T-helper 2 cell treated with Interferon-gamma antibody and Interleukin-4, amounts not matched to agents 5 μg/mL and 100 μg/mL, for 36 hours (primary cell): ENCODE measurements at regions not wholly inside any gene's neighbourhood (a gene's known extent, or its start where the extent isn't known, plus 50 kb on each side); places are given as distances from the start of the nearest gene placed in this dataset.

ENCODE experiments used
- DNase-seq: peaks from one replicate; pipeline ENCODE4 v3.0.0; 2021; ENCODE audit warnings: low spot score
- H3K27ac Mint-ChIP-seq: one replicate; pipeline ENCODE4 v1.8.0; 2021; ENCODE audit warnings: mild to moderate bottlenecking, mixed read lengths
- H3K27me3 Mint-ChIP-seq: one replicate; pipeline ENCODE4 v1.8.0; 2021; ENCODE audit warnings: low read depth, mixed read lengths
- H3K36me3 Mint-ChIP-seq: one replicate; pipeline ENCODE4 v1.8.0; 2021; ENCODE audit warnings: low read depth, mixed read lengths
- H3K4me1 Mint-ChIP-seq: one replicate; pipeline ENCODE4 v1.8.0; 2021; ENCODE audit warnings: low read depth, mixed read lengths
- H3K4me3 Mint-ChIP-seq: one replicate; pipeline ENCODE4 v1.8.0; 2022; ENCODE audit warnings: mild to moderate bottlenecking, moderate library complexity, mixed read lengths
- H3K9me3 Mint-ChIP-seq: one replicate; pipeline ENCODE4 v1.8.0; 2021; ENCODE audit warnings: mixed read lengths

GRCh38 chr7:11956991-11957390 is 125.0 kb upstream of the THSD7A start:
- Mint-ChIP-seq H3K4me1 (no peaks in the 10 kb centered on the region), H3K27me3 (no peaks in the 10 kb centered on the region), H3K9me3 (no peaks in the 10 kb centered on the region), H3K27ac (no peak overlapping the region), H3K36me3 (no peaks in the 10 kb centered on the region), H3K4me3 (no peak overlapping the region)
- DNase-seq: no peak

- no peak for DNase-seq
- H3K36me3 Mint-ChIP-seq: no peaks in the 10 kb centered on the region
- H3K27me3 Mint-ChIP-seq: no peaks in the 10 kb centered on the region
- no peak overlapping the region for H3K4me3 Mint-ChIP-seq
- H3K27ac Mint-ChIP-seq: no peak overlapping the region
- no peaks in the 10 kb centered on the region for H3K4me1 Mint-ChIP-seq
- no peaks in the 10 kb centered on the region for H3K9me3 Mint-ChIP-seq
Measured at GRCh38 chr7:11957956-11958355, 126.0 kb upstream of the THSD7A start.

- H3K27ac Mint-ChIP-seq: no peak overlapping the region
- H3K4me1 Mint-ChIP-seq: no peaks in the 10 kb centered on the region
- no peaks in the 10 kb centered on the region for H3K27me3 Mint-ChIP-seq
- no peaks in the 10 kb centered on the region for H3K9me3 Mint-ChIP-seq
- no peaks in the 10 kb centered on the region for H3K36me3 Mint-ChIP-seq
- no peak overlapping the region for H3K4me3 Mint-ChIP-seq
- no peak for DNase-seq
Measured at GRCh38 chr7:11959121-11959520, 127.1 kb upstream of the THSD7A start.

GRCh38 chr7:11960621-11961020 is 128.6 kb upstream of the THSD7A start:
- Mint-ChIP-seq H3K36me3 (no peaks in the 10 kb centered on the region), H3K27me3 (no peaks in the 10 kb centered on the region), H3K27ac (no peak overlapping the region), H3K9me3 (no peaks in the 10 kb centered on the region), H3K4me1 (no peaks in the 10 kb centered on the region), H3K4me3 (no peak overlapping the region)
- DNase-seq: no peak

- no peaks in the 10 kb centered on the region for H3K27me3 Mint-ChIP-seq
- H3K36me3 Mint-ChIP-seq: no peaks in the 10 kb centered on the region
- no peak for DNase-seq
- H3K27ac Mint-ChIP-seq: no peak overlapping the region
- no peak overlapping the region for H3K4me3 Mint-ChIP-seq
- no peaks in the 10 kb centered on the region for H3K9me3 Mint-ChIP-seq
- no peaks in the 10 kb centered on the region for H3K4me1 Mint-ChIP-seq
Measured at GRCh38 chr7:11969643-11970042, 137.6 kb upstream of the THSD7A start.

- no peaks in the 10 kb centered on the region for H3K9me3 Mint-ChIP-seq
- no peak overlapping the region for H3K4me3 Mint-ChIP-seq
- DNase-seq: no peak
- H3K27ac Mint-ChIP-seq: no peak overlapping the region
- H3K4me1 Mint-ChIP-seq: no peaks in the 10 kb centered on the region
- H3K27me3 Mint-ChIP-seq: no peaks in the 10 kb centered on the region
- H3K36me3 Mint-ChIP-seq: no peaks in the 10 kb centered on the region
Measured at GRCh38 chr7:11970132-11970531, 138.1 kb upstream of the THSD7A start.

GRCh38 chr7:11985376-11985775 is 153.4 kb upstream of the THSD7A start:
- Mint-ChIP-seq H3K36me3 (no peaks in the 10 kb centered on the region), H3K4me1 (no peaks in the 10 kb centered on the region), H3K27me3 (no peaks in the 10 kb centered on the region), H3K9me3 (peaks cover 12% of the 10 kb centered on the region), H3K27ac (no peak overlapping the region), H3K4me3 (no peak overlapping the region)
- no peak for DNase-seq

GRCh38 chr7:11985971-11986370 is 154.0 kb upstream of the THSD7A start:
- Mint-ChIP-seq H3K36me3 (no peaks in the 10 kb centered on the region), H3K9me3 (peaks cover 12% of the 10 kb centered on the region), H3K4me1 (no peaks in the 10 kb centered on the region), H3K27me3 (no peaks in the 10 kb centered on the region), H3K4me3 (no peak overlapping the region), H3K27ac (no peak overlapping the region)
- no peak for DNase-seq

GRCh38 chr7:11988186-11988585 is 156.2 kb upstream of the THSD7A start:
- Mint-ChIP-seq H3K4me3 (no peak overlapping the region), H3K4me1 (no peaks in the 10 kb centered on the region), H3K27ac (no peak overlapping the region)

GRCh38 chr7:12002428-12002827 is 170.4 kb upstream of the THSD7A start:
- no peaks in the 10 kb centered on the region for H3K4me1 Mint-ChIP-seq
- H3K27me3 Mint-ChIP-seq: no peaks in the 10 kb centered on the region
- H3K9me3 Mint-ChIP-seq: no peaks in the 10 kb centered on the region
- no peak overlapping the region for H3K27ac Mint-ChIP-seq
- H3K36me3 Mint-ChIP-seq: no peaks in the 10 kb centered on the region
- DNase-seq: no peak
- H3K4me3 Mint-ChIP-seq: no peak overlapping the region

More at GRCh38 chr7:11988186-11988585, 156.2 kb upstream of the THSD7A start:
- H3K9me3 Mint-ChIP-seq: peaks cover 7% of the 10 kb centered on the region
- H3K27me3 Mint-ChIP-seq: no peaks in the 10 kb centered on the region
- no peaks in the 10 kb centered on the region for H3K36me3 Mint-ChIP-seq
- no peak for DNase-seq

- no peaks in the 10 kb centered on the region for H3K27me3 Mint-ChIP-seq
- no peaks in the 10 kb centered on the region for H3K36me3 Mint-ChIP-seq
- no peaks in the 10 kb centered on the region for H3K4me1 Mint-ChIP-seq
- H3K27ac Mint-ChIP-seq: no peak overlapping the region
- DNase-seq: no peak
- no peaks in the 10 kb centered on the region for H3K9me3 Mint-ChIP-seq
- no peak overlapping the region for H3K4me3 Mint-ChIP-seq
Measured at GRCh38 chr7:12004581-12004980, 172.6 kb upstream of the THSD7A start.

- H3K27ac Mint-ChIP-seq: no peak overlapping the region
- DNase-seq: no peak
- H3K36me3 Mint-ChIP-seq: no peaks in the 10 kb centered on the region
- H3K9me3 Mint-ChIP-seq: no peaks in the 10 kb centered on the region
- no peaks in the 10 kb centered on the region for H3K4me1 Mint-ChIP-seq
- no peak overlapping the region for H3K4me3 Mint-ChIP-seq
- H3K27me3 Mint-ChIP-seq: no peaks in the 10 kb centered on the region
Measured at GRCh38 chr7:12007576-12007975, 175.6 kb upstream of the THSD7A start.

GRCh38 chr7:12013983-12014382 is 182.0 kb upstream of the THSD7A start:
- Mint-ChIP-seq H3K27me3 (no peaks in the 10 kb centered on the region), H3K4me3 (no peak overlapping the region), H3K36me3 (no peaks in the 10 kb centered on the region), H3K4me1 (no peaks in the 10 kb centered on the region), H3K9me3 (no peaks in the 10 kb centered on the region), H3K27ac (no peak overlapping the region)
- DNase-seq: no peak

- Mint-ChIP-seq H3K4me3 (no peak overlapping the region), H3K27me3 (no peaks in the 10 kb centered on the region), H3K4me1 (no peaks in the 10 kb centered on the region), H3K27ac (no peak overlapping the region), H3K9me3 (no peaks in the 10 kb centered on the region), H3K36me3 (no peaks in the 10 kb centered on the region)
- DNase-seq: no peak
Measured at GRCh38 chr7:12016439-12016838, 184.4 kb upstream of the THSD7A start.

GRCh38 chr7:12017046-12017445 is 185.0 kb upstream of the THSD7A start:
- H3K9me3 Mint-ChIP-seq: no peaks in the 10 kb centered on the region
- H3K36me3 Mint-ChIP-seq: no peaks in the 10 kb centered on the region
- no peak overlapping the region for H3K27ac Mint-ChIP-seq
- H3K4me3 Mint-ChIP-seq: no peak overlapping the region
- H3K27me3 Mint-ChIP-seq: no peaks in the 10 kb centered on the region
- no peaks in the 10 kb centered on the region for H3K4me1 Mint-ChIP-seq
- no peak for DNase-seq
